ENCODE measurements at regions not wholly inside any gene's neighbourhood (a gene's known extent, or its start where the extent isn't known, plus 50 kb on each side); places are given as distances from the start of the nearest gene placed in this dataset.

GRCh38 chr14:35949920-35950513 lies 123.9 kb downstream of the BRMS1L start:
- TF ChIP-seq CTCF (conservative IDR thresholded peaks at IDR 0.05; ENCODE audit: low read length) = no peak
- no peak for TF ChIP-seq EZH2phosphoT487 (IDR thresholded peaks at IDR 0.05; ENCODE audit: borderline replicate concordance)

Data from Loucy (cell line).